Bronchial epithelial cell (primary cell): ENCODE measurements at regions not wholly inside any gene's neighbourhood (a gene's known extent, or its start where the extent isn't known, plus 50 kb on each side); places are given as distances from the start of the nearest gene placed in this dataset.

Experiments used
- DNase-seq: peaks from one replicate; pipeline ENCODE4 v3.0.0-alpha.2; 2010; ENCODE audit warnings: low read depth
- FAIRE-seq: peaks from 2 replicates; lab custom pipeline; 2011; peaks lifted over from hg19 to GRCh38; lab: Jason Lieb, UNC
- H3K27me3 ChIP-seq: 2 replicates; pipeline ENCODE4 v1.5.1; 2011; ENCODE audit warnings: low read length; ENCODE audit not compliant: control insufficient read depth, insufficient read depth
- H3K36me3 ChIP-seq: 2 replicates; pipeline ENCODE4 v1.5.1; 2011; ENCODE audit warnings: low read length; ENCODE audit not compliant: control insufficient read depth, insufficient read depth
- H3K4me3 ChIP-seq: 2 replicates; pipeline ENCODE4 v1.5.1; 2011; ENCODE audit warnings: mild to moderate bottlenecking, low read depth, low read length, control low read depth
- TF ChIP-seq, protein P1 (sequence below): IDR thresholded peaks from 2 replicates; pipeline ENCODE4 v1.5.1; 2011; ENCODE audit warnings: mild to moderate bottlenecking, moderate library complexity, low read length, control low read depth, inconsistent platforms; ENCODE audit not compliant: insufficient read depth, severe bottlenecking

DNA sequence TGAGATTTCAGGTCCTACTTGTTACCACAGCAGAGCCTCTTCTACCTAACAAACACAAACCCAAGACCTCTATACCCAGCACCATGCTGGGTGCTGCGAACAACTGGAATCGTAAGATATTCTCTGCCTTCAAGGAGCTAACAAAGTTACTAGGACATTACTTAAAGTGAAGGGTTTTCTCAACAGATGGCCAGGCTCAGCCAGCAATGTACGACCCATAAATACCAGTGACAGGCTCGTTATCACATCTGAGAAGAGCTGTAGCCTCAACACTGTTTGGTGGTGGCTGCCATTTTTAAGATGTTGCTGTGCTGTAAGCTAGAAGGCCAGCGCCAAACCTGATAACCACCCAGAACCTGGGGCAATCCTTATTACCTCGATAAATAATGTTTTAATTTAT lies 406.5 kb downstream of the KIF16B start:
- Histone ChIP-seq H3K4me3 (no peak overlapping the region), H3K36me3 (no peaks in the 10 kb centered on the region), H3K27me3 (no peaks in the 10 kb centered on the region)
- TF ChIP-seq, protein P1, sequence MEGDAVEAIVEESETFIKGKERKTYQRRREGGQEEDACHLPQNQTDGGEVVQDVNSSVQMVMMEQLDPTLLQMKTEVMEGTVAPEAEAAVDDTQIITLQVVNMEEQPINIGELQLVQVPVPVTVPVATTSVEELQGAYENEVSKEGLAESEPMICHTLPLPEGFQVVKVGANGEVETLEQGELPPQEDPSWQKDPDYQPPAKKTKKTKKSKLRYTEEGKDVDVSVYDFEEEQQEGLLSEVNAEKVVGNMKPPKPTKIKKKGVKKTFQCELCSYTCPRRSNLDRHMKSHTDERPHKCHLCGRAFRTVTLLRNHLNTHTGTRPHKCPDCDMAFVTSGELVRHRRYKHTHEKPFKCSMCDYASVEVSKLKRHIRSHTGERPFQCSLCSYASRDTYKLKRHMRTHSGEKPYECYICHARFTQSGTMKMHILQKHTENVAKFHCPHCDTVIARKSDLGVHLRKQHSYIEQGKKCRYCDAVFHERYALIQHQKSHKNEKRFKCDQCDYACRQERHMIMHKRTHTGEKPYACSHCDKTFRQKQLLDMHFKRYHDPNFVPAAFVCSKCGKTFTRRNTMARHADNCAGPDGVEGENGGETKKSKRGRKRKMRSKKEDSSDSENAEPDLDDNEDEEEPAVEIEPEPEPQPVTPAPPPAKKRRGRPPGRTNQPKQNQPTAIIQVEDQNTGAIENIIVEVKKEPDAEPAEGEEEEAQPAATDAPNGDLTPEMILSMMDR = no peak
- FAIRE-seq = no peak
- DNase-seq = no peak

DNA sequence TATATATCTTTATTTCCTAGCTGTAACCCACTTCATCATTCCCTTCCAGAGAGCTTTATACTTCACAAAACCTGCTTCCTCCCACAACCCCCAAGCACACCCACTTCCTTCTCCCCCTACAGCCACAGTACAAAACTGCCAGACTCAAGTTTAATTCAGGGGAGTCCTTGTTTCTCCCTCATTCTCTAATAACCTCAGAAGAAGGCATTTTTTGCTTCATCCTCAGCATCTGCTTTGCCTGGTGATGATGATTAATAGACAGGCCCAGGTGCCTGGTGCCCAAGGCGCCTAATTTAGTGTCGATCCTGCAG lies 414.3 kb downstream of the KIF16B start:
- DNase-seq = no peak
- H3K36me3 ChIP-seq = no peaks in the 10 kb centered on the region
- TF ChIP-seq, protein P1 = no peak
- no peak for FAIRE-seq
- no peaks in the 10 kb centered on the region for H3K27me3 ChIP-seq
- H3K4me3 ChIP-seq = no peak overlapping the region

DNA sequence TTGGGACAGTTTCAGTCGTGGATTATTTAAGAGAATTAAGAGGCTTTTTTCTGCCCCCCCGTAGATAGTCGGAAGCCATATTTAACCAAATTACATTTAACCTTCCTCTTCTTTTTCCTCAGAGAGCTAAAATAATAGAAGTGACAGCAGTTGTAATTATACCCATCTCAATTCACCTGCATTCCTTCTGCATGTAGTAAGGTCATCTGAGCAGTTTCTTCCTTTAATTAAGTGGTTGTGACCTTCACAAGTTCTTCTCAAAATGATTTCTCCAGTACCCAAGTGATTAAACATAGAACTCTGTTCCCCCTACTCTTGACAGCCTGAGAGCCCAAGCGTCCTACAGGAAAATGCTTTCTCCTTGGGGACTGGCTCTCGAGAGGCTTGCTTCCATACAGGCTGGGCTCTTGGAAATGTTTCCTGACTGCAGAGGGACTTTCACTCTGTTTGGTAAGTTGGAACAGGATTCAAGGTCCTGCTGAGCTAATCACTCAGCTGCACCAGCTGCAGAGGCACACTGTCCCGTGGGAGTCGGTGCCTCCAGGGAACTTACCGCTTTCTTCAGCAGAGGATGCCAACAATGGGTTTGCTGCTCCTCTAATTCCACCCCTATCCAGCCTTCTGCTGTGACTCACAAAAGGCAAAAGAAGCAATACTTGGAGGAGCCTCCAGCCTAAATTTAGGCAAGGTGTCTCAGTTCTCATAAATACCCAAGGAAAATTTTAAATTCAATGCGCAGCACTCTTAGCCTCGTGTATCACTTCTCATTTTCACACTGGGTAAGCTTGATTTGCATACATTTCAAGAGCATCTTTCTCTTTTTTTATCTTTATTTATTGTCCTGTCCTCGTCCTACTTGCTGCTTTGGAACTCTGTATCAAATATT lies 414.9 kb downstream of the KIF16B start:
- TF ChIP-seq, protein P1 = no peak
- no peak for FAIRE-seq
- Histone ChIP-seq H3K4me3 (no peak overlapping the region), H3K27me3 (no peaks in the 10 kb centered on the region), H3K36me3 (no peaks in the 10 kb centered on the region)
- no peak for DNase-seq

DNA sequence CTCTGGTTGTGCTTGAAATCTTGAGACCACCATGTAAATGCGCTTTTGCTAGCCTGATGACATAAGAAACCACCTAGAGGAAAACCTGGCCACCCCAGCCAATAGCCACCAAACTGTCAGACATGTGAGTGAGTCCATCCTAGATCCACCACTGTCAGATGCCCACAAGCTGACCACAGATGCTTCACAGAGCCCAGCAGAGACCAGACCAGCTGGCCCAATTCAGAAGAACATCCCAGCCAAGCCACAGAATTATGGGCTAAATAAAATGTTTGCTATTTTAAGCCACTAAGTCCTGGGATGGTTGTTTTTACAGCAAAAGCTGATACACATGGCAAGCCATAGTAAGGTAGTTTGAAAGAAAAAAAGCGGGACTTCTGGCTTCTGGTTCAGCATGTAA lies 425.3 kb downstream of the KIF16B start:
- H3K36me3 ChIP-seq = no peaks in the 10 kb centered on the region
- no peaks in the 10 kb centered on the region for H3K27me3 ChIP-seq
- DNase-seq = no peak
- no peak overlapping the region for H3K4me3 ChIP-seq
- no peak for FAIRE-seq
- TF ChIP-seq, protein P1 = no peak

DNA sequence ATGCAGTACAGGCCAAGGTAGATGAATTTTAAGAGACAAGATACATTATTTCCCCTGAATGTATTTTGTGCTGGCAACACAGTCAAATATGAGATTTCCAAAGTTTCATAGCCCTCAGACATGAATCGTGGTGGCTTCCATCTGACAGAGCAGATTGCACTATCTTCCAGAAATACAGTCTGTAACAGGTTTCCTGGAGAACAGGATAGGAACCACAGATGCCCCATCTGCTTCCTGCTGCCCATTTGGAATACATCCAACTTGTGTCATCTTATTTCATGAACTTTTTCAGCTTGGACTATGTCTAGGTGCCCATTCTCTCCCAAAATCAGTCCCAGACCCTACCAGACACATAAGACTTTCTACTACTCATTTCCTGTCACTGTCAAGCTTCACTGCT lies 426.0 kb downstream of the KIF16B start:
- FAIRE-seq (no peak), DNase-seq (no peak)
- TF ChIP-seq, protein P1 = no peak
- no peaks in the 10 kb centered on the region for H3K27me3 ChIP-seq
- no peak overlapping the region for H3K4me3 ChIP-seq
- no peaks in the 10 kb centered on the region for H3K36me3 ChIP-seq

DNA sequence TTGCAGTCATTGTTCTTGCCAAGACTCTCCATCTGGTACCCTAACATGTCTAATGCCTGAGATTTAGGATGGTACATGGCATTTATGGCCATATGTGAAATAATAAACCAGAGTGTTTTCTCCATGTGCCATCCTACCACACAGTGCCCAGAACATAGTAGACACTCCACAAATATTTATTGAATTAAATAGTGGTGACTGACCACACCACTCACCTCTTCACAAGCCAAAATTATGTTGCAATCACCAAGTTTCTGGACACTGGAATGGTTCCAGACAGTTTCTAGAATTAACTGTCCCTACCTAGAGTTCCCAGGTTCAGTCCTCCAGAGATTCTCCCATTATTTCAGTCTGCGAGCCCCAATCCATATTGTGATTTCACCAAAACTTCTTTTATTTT lies 427.3 kb downstream of the KIF16B start:
- TF ChIP-seq, protein P1 = no peak

More for the DNA sequence above, 427.3 kb downstream of the KIF16B start:
- H3K36me3 ChIP-seq = no peaks in the 10 kb centered on the region
- no peak overlapping the region for H3K4me3 ChIP-seq
- FAIRE-seq (no peak), DNase-seq (no peak)
- H3K27me3 ChIP-seq = no peaks in the 10 kb centered on the region
